SK-N-SH treated with all-trans-retinoic acid at 6 μM for 48 hours (cell line): ENCODE measurements at regions not wholly inside any gene's neighbourhood (a gene's known extent, or its start where the extent isn't known, plus 50 kb on each side); places are given as distances from the start of the nearest gene placed in this dataset.
"Not testable (repeated sequence)": the region's sequence is repeated elsewhere in the genome, so short reads cannot be mapped to it uniquely, and the experiment has no call there.

Source experiments
- ATAC-seq: fragments of 200-7000 bp; cut with Tn5 transposase; 3 replicates; pipeline ENCODE4 v1.9.1; 2020; ENCODE audit warnings: mild to moderate bottlenecking, moderate library complexity
- ARNTL ChIP-seq: fragments of 450-650 bp; formaldehyde crosslinking; IDR thresholded peaks from 2 replicates; pipeline ENCODE4 v1.5.0; 2020; ENCODE audit warnings: low read depth, mild to moderate bottlenecking, moderate library complexity, borderline replicate concordance
- BACH2 ChIP-seq: fragments of 250-450 bp; sonication (Bioruptor Pico); IDR thresholded peaks from 2 replicates; pipeline ENCODE4 v1.9.0; 2021; ENCODE audit warnings: mild to moderate bottlenecking, borderline replicate concordance
- CSDC2 ChIP-seq: fragments of 250-450 bp; sonication (Bioruptor Pico); IDR thresholded peaks from 2 replicates; pipeline ENCODE4 v1.5.0; 2020; ENCODE audit warnings: mild to moderate bottlenecking, moderate library complexity
- ESRRG ChIP-seq: fragments of 250-450 bp; sonication (Bioruptor Pico); IDR thresholded peaks from 2 replicates; pipeline ENCODE4 v1.6.1; 2021; ENCODE audit warnings: mild to moderate bottlenecking
- GLIS3 ChIP-seq: fragments of 250-450 bp; sonication (Bioruptor Pico); IDR thresholded peaks from 2 replicates; pipeline ENCODE4 v1.5.0; 2020; ENCODE audit warnings: mild to moderate bottlenecking, moderate library complexity
- ISL1 ChIP-seq: fragments of 250-450 bp; sonication (Bioruptor Pico); IDR thresholded peaks from 2 replicates; pipeline ENCODE4 v2.1.2; 2022; ENCODE audit warnings: mild to moderate bottlenecking, moderate library complexity
- OSR1 ChIP-seq: fragments of 250-450 bp; sonication (Bioruptor Pico); IDR thresholded peaks from 2 replicates; pipeline ENCODE4 v1.8.0; 2022; ENCODE audit warnings: moderate library complexity, mild to moderate bottlenecking, inconsistent platforms
- PPARA ChIP-seq: fragments of 250-450 bp; sonication (Bioruptor Pico); IDR thresholded peaks from 2 replicates; pipeline ENCODE4 v1.5.0; 2020; ENCODE audit warnings: mild to moderate bottlenecking, borderline replicate concordance
- TCF4 ChIP-seq: fragments of 250-450 bp; sonication (Bioruptor Pico); IDR thresholded peaks from 2 replicates; pipeline ENCODE4 v1.8.0; 2021; ENCODE audit warnings: mild to moderate bottlenecking, moderate library complexity, borderline replicate concordance
- TOX ChIP-seq: fragments of 250-450 bp; sonication (Bioruptor Pico); IDR thresholded peaks from 2 replicates; pipeline ENCODE4 v1.8.0; 2021; ENCODE audit warnings: mild to moderate bottlenecking, moderate library complexity, borderline replicate concordance
- ZC3H10 ChIP-seq: fragments of 250-450 bp; sonication (Bioruptor Pico); IDR thresholded peaks from 2 replicates; pipeline ENCODE4 v1.5.1; 2021; ENCODE audit warnings: mild to moderate bottlenecking, moderate library complexity
- ZFP3 ChIP-seq: fragments of 250-450 bp; sonication (Bioruptor Pico); IDR thresholded peaks from 2 replicates; pipeline ENCODE4 v1.5.0; 2020; ENCODE audit warnings: mild to moderate bottlenecking, moderate library complexity
- ZFP30 ChIP-seq: fragments of 450-650 bp; formaldehyde crosslinking; IDR thresholded peaks from 2 replicates; pipeline ENCODE4 v1.5.0; 2022; ENCODE audit warnings: mild to moderate bottlenecking, moderate library complexity
- ZNF565 ChIP-seq: fragments of 450-650 bp; formaldehyde crosslinking; conservative IDR thresholded peaks from 2 replicates; pipeline ENCODE4 v1.5.0; 2020; ENCODE audit warnings: low read depth, mild to moderate bottlenecking, moderate library complexity
- ZNF70 ChIP-seq: fragments of 450-650 bp; formaldehyde crosslinking; IDR thresholded peaks from 2 replicates; pipeline ENCODE4 v1.5.0; 2020; ENCODE audit warnings: mild to moderate bottlenecking, moderate library complexity
- ZNF8 ChIP-seq: fragments of 450-650 bp; formaldehyde crosslinking; IDR thresholded peaks from 2 replicates; pipeline ENCODE4 v1.5.0; 2020; ENCODE audit warnings: mild to moderate bottlenecking, moderate library complexity
- TF ChIP-seq, protein P1 (sequence below): fragments of 250-450 bp; sonication (Bioruptor Pico); IDR thresholded peaks from 2 replicates; pipeline ENCODE4 v1.5.1; 2020; ENCODE audit warnings: low read depth, mild to moderate bottlenecking, moderate library complexity
- TF ChIP-seq, protein P2 (sequence below): fragments of 250-450 bp; sonication (Bioruptor Pico); IDR thresholded peaks from 2 replicates; pipeline ENCODE4 v1.8.0; 2021; ENCODE audit warnings: low read depth, mild to moderate bottlenecking, moderate library complexity, borderline replicate concordance
- TF ChIP-seq, protein P3 (sequence below): fragments of 250-450 bp; sonication (Bioruptor Pico); IDR thresholded peaks from 2 replicates; pipeline ENCODE4 v1.5.1; 2021; ENCODE audit warnings: mild to moderate bottlenecking, moderate library complexity

DNA sequence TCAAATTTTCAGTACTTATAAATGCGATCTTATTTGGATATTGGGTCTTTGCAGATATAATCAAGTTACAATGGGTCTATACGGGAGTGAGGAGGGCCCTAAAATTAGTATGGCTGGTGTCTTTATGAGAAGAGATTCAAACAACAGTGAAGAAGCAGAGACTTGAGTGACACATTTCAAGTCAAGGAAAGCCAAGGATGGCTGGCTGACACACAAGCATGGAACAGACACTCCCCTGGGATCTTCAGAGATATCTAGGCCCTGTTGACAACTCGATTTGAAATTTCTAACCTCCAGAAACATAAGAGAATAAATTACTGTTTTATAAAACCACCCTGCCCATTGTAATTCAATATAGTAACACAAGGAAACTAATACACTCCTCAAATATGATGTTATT is 1886.0 kb upstream of the PCDH7 start:
- TF ChIP-seq, protein P1, sequence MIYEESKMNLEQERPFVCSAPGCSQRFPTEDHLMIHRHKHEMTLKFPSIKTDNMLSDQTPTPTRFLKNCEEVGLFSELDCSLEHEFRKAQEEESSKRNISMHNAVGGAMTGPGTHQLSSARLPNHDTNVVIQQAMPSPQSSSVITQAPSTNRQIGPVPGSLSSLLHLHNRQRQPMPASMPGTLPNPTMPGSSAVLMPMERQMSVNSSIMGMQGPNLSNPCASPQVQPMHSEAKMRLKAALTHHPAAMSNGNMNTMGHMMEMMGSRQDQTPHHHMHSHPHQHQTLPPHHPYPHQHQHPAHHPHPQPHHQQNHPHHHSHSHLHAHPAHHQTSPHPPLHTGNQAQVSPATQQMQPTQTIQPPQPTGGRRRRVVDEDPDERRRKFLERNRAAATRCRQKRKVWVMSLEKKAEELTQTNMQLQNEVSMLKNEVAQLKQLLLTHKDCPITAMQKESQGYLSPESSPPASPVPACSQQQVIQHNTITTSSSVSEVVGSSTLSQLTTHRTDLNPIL (CRISPR knock-in tag) = no peak
- TF ChIP-seq OSR1 = no peak
- no peak for TF ChIP-seq ISL1 (CRISPR knock-in tag)
- TF ChIP-seq GLIS3 (CRISPR knock-in tag) = no peak
- TF ChIP-seq ZC3H10 (CRISPR knock-in tag) = no peak
- TF ChIP-seq PPARA (CRISPR knock-in tag) = no peak
- ATAC-seq = no peak

DNA sequence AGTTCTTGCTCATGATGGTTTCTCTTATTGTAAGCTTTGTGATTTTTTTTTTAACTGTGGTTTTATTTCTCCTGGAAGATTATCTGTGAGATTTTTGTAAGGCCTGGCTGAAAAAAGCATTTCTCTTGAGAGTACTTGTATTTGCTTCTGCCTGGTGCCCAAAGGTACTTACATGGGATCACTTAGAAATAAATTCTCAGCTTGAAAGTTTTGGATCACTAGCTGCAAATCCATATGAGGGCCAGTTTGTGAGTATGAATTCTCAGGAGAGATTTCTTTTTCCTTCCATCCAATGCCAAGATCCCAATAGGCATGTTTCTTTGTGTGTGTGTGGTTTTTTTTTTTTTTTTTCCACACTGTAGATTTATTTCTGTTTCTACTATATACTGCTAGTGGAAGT is 1884.7 kb upstream of the PCDH7 start:
- no peak for ATAC-seq
- TF ChIP-seq BACH2 (CRISPR knock-in tag) (no peak), TCF4 (CRISPR knock-in tag) (no peak), TOX (CRISPR knock-in tag) (no peak), ZNF565 (CRISPR knock-in tag) (no peak), CSDC2 (CRISPR knock-in tag) (no peak), PPARA (CRISPR knock-in tag) (no peak), ISL1 (CRISPR knock-in tag) (no peak), ZNF8 (no peak)
- TF ChIP-seq, protein P2, sequence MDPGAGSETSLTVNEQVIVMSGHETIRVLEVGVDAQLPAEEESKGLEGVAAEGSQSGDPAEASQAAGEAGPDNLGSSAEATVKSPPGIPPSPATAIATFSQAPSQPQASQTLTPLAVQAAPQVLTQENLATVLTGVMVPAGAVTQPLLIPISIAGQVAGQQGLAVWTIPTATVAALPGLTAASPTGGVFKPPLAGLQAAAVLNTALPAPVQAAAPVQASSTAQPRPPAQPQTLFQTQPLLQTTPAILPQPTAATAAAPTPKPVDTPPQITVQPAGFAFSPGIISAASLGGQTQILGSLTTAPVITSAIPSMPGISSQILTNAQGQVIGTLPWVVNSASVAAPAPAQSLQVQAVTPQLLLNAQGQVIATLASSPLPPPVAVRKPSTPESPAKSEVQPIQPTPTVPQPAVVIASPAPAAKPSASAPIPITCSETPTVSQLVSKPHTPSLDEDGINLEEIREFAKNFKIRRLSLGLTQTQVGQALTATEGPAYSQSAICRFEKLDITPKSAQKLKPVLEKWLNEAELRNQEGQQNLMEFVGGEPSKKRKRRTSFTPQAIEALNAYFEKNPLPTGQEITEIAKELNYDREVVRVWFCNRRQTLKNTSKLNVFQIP (CRISPR knock-in tag) = no peak
- TF ChIP-seq, protein P3, sequence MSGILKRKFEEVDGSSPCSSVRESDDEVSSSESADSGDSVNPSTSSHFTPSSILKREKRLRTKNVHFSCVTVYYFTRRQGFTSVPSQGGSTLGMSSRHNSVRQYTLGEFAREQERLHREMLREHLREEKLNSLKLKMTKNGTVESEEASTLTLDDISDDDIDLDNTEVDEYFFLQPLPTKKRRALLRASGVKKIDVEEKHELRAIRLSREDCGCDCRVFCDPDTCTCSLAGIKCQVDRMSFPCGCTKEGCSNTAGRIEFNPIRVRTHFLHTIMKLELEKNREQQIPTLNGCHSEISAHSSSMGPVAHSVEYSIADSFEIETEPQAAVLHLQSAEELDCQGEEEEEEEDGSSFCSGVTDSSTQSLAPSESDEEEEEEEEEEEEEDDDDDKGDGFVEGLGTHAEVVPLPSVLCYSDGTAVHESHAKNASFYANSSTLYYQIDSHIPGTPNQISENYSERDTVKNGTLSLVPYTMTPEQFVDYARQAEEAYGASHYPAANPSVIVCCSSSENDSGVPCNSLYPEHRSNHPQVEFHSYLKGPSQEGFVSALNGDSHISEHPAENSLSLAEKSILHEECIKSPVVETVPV = no peak

DNA sequence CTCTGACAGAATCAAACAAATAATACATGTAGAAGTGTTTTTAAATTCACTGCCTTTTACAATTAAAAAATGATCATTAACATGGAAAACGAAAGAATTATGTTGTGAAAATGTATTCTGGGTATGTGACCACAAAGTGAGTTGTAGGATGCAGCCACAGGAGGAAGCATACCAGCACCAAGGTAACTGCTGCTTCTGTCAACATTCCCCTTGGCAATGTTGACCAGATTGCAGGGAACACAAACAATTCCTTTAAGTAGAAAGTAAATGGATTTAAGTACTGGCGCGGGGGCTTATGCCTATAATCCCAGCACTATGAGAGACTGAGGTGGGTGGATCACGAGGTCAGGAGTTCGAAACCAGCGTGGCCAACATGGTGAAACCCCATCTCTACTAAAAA is 1877.9 kb upstream of the PCDH7 start:
- no peak for ATAC-seq
- TF ChIP-seq, protein P3 = no peak
- no peak for TF ChIP-seq ZNF70 (CRISPR knock-in tag)
- no peak for TF ChIP-seq ZFP3 (CRISPR knock-in tag)
- no peak for TF ChIP-seq GLIS3 (CRISPR knock-in tag)
- TF ChIP-seq, protein P2 (CRISPR knock-in tag) = no peak
- no peak for TF ChIP-seq ZNF565 (CRISPR knock-in tag)
- no peak for TF ChIP-seq ISL1 (CRISPR knock-in tag)
- TF ChIP-seq ZFP30 (CRISPR knock-in tag) = no peak

DNA sequence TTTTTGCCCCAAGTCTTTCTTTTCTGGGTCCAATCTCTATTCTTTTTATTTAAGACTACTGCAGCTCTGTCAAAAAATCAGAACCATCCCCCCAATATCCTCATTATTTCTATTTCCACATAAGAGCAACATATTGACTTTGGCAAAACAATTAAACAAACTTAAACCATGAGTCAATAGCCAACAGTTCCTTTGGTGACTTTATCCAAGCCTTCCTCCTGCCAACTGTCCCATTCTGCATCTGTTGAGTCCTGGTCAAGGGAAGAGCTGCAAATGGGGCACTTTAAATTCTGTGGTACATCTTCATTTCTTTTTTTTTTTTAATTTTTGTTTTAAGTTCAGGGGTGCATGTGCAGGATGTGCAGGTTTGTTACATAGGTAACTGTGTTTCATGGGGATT is 1875.0 kb upstream of the PCDH7 start:
- no peak for ATAC-seq
- no peak for TF ChIP-seq TCF4 (CRISPR knock-in tag)
- TF ChIP-seq ESRRG = no peak
- no peak for TF ChIP-seq OSR1
- no peak for TF ChIP-seq ZNF8
- no peak for TF ChIP-seq ZFP30 (CRISPR knock-in tag)
- TF ChIP-seq, all 23 proteins: peak for 0

DNA sequence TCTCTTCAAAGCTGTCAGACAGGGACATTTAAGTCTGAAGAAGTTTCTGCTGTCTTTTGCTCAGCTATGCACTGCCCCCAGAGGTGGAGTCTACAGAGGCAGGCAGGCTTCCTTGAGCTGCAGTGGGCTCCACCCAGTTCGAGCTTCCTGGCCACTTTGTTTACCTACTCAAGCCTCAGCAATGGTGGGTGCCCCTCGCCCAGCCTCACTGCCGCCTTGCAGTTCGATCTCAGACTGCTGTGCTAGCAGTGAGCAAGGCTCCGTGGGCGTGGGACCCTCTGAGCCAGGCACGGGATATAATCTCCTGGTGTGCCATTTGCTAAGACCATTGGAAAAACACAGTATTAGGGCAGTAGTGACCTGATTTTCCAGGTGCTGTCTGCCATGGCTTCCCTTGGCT is 1863.1 kb upstream of the PCDH7 start:
- ATAC-seq = not testable (repeated sequence)

DNA sequence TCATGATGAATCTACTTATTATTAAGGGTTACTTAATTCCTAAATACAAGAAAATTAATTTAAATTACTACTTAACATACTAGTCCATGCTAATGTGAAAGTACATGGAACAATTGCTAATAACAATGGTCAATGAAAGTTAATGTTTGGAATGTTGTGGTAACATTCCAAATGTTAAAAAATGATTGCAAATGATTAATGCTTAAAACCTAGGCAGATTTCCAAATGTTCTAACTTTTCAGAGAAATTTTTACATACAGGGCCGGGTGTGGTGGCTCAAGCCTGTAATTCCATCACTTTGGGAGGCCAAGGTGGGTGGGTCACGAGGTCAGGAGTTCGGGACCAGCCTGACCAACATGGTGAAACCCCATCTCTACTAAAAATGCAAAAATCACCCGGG is 1851.3 kb upstream of the PCDH7 start:
- no peak for ATAC-seq
- no peak for TF ChIP-seq BACH2 (CRISPR knock-in tag)
- TF ChIP-seq OSR1 = no peak
- no peak for TF ChIP-seq ZFP3 (CRISPR knock-in tag)
- TF ChIP-seq, protein P1 (CRISPR knock-in tag) = no peak
- no peak for TF ChIP-seq ARNTL (CRISPR knock-in tag)
- no peak for TF ChIP-seq ZNF565 (CRISPR knock-in tag)
- TF ChIP-seq ZC3H10 (CRISPR knock-in tag) = no peak
- no peak for TF ChIP-seq ZNF8
- no peak for TF ChIP-seq PPARA (CRISPR knock-in tag)
- no peak for TF ChIP-seq ZNF70 (CRISPR knock-in tag)
- TF ChIP-seq, protein P3 = no peak
